ENCODE measurements at regions not wholly inside any gene's neighbourhood (a gene's known extent, or its start where the extent isn't known, plus 50 kb on each side); places are given as distances from the start of the nearest gene placed in this dataset.

DNA sequence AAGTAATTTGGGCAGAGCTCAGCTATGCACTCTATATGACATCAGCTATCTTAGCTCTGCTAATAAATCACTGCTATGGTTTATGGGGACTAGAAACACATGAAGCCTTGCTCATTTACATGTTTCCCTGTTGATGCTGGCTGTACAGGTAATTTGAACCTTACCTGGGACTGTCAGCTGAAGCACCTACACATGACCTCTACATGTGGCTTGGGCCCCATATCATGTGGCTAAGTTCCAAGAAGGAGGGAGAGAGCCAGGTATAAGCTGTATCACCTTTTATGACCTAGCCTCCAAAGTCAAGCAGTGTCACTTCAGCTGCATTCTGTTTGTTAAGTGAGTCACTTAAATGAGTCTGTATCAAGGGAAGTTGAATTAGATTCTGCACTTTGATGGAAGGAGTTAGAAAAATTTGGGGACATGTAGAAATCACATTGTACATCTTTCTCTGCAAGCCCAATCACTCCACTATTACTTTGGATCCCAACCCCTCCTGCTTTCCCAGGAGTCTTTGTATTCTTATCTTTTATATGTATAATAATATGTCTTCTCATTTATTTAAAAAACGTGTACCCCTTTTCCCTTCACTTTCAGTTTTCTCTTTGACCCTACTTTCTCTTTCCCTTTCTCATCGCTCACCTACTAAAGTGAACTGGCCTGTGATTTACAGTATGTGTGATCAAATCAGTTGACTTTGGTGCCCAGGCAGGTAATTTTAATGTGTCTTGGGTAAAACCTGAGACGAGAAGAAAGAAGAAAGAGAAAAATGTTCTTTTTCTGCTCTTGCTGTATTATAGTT is 53.4 kb upstream of the PRKACB start:
- DNase-seq = no peak
- H3K4me1 ChIP-seq = no peaks in the 10 kb centered on the region
- TF ChIP-seq, protein P1, sequence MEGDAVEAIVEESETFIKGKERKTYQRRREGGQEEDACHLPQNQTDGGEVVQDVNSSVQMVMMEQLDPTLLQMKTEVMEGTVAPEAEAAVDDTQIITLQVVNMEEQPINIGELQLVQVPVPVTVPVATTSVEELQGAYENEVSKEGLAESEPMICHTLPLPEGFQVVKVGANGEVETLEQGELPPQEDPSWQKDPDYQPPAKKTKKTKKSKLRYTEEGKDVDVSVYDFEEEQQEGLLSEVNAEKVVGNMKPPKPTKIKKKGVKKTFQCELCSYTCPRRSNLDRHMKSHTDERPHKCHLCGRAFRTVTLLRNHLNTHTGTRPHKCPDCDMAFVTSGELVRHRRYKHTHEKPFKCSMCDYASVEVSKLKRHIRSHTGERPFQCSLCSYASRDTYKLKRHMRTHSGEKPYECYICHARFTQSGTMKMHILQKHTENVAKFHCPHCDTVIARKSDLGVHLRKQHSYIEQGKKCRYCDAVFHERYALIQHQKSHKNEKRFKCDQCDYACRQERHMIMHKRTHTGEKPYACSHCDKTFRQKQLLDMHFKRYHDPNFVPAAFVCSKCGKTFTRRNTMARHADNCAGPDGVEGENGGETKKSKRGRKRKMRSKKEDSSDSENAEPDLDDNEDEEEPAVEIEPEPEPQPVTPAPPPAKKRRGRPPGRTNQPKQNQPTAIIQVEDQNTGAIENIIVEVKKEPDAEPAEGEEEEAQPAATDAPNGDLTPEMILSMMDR (IDR thresholded peaks at IDR 0.05) = no peak
- TF ChIP-seq POLR2A (IDR thresholded peaks at IDR 0.05) = no peak
- no peaks in the 10 kb centered on the region for H3K36me3 ChIP-seq
- H3K9me3 ChIP-seq = no peaks in the 10 kb centered on the region
- H3K27ac ChIP-seq = no peak overlapping the region
- no peaks in the 10 kb centered on the region for H3K27me3 ChIP-seq
- intact Hi-C loops (cut with DNase I; ENCODE audit: low total_unique reads) = no loop called here
- no peak overlapping the region for H3K4me3 ChIP-seq

DNA sequence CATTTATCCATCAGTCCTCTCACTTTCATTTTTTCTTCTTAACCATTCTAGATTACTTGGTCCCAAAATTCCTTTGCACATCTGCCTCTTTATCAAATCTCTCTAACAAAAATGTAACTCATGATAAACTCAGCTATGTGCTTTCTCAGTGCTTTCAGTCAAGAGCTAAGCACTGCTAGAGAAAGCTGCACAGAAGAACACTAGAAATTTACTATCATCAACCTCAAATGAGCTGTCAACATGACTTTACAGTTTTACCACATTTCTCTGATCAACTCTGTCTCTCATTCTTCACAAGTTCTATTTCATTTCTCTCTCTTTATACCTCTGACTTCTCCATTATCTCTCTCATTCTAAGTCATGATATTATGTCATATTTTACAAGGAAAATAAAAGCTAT is 54.2 kb upstream of the PRKACB start:
- no peak overlapping the region for H3K27ac ChIP-seq
- H3K9me3 ChIP-seq = no peaks in the 10 kb centered on the region
- H3K4me1 ChIP-seq = no peaks in the 10 kb centered on the region
- no peak overlapping the region for H3K4me3 ChIP-seq
- TF ChIP-seq POLR2A (IDR thresholded peaks at IDR 0.05) = no peak
- TF ChIP-seq, protein P1 (IDR thresholded peaks at IDR 0.05) = no peak
- no peaks in the 10 kb centered on the region for H3K36me3 ChIP-seq
- intact Hi-C loops (cut with DNase I; ENCODE audit: low total_unique reads) = no loop called here
- no peak for DNase-seq
- H3K27me3 ChIP-seq = no peaks in the 10 kb centered on the region

DNA sequence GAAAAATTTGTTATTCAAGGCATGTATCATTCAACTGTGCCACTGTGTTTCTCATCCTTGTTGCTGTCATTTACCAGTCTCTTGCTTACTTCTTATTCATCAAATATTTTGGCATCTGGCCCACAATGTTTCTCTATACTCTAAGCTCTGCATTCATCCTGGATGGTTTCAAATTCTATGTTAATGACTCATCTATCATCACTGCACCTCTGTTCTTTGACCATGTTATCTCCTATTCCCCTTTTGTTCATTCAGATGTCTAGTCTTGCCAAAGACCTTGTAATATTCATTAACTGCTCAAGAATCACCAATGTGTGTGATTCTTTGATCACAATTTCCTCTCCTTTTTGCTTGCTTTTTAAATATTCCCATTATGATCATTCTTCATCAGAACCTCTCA is 54.6 kb upstream of the PRKACB start:
- no peaks in the 10 kb centered on the region for H3K4me1 ChIP-seq
- no peaks in the 10 kb centered on the region for H3K36me3 ChIP-seq
- DNase-seq = no peak
- H3K9me3 ChIP-seq = no peaks in the 10 kb centered on the region
- H3K4me3 ChIP-seq = no peak overlapping the region
- H3K27me3 ChIP-seq = no peaks in the 10 kb centered on the region
- intact Hi-C loops (cut with DNase I; ENCODE audit: low total_unique reads) = no loop called here
- H3K27ac ChIP-seq = no peak overlapping the region
- no peak for TF ChIP-seq POLR2A (IDR thresholded peaks at IDR 0.05)
- TF ChIP-seq, protein P1 (IDR thresholded peaks at IDR 0.05) = no peak

DNA sequence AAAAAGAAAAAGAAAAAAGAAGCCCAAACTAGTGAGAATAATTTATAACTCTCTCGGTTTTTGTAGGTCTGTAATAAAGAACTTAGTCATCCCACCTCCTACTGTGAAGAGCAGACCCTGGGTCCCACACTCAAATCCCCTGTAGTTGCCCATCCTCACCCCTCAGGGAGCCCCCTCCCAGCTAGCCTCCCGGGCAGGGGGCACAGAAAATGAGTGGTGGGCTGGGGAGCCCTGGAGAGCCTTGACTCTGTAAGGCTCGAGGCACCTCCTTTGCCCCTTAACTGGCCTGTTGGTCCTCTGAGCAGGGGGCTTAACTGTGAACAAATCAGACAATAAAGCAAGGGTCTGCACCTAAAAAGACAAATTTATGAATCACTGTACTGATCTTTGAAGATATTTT is 57.5 kb upstream of the PRKACB start:
- intact Hi-C loops (cut with DNase I; ENCODE audit: low total_unique reads) = no loop called here
- no peaks in the 10 kb centered on the region for H3K4me1 ChIP-seq
- no peak overlapping the region for H3K4me3 ChIP-seq
- DNase-seq = no peak
- no peaks in the 10 kb centered on the region for H3K27me3 ChIP-seq
- H3K9me3 ChIP-seq = no peaks in the 10 kb centered on the region
- no peak for TF ChIP-seq POLR2A (IDR thresholded peaks at IDR 0.05)
- TF ChIP-seq, protein P1 (IDR thresholded peaks at IDR 0.05) = no peak
- H3K36me3 ChIP-seq = no peaks in the 10 kb centered on the region
- H3K27ac ChIP-seq = no peak overlapping the region

DNA sequence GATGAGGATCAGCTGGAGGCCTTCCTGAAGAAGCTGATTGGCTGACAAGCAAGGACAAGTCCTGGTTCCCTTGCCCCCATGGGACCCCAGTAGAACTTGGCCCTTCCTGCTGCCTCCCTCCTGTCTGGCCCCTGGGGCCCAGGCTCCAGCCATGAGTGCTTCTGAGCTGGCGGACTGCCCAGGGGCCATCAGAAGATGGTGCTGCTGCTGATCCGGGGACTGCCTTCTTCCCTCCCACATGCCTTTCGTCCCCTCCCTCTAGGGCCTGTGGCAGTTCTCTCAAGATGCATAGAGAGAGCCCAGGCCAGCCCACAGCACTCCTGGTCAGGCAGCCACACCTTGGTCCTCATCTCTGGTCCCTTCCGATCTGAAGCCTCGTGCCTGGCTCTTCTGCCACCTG is 57.9 kb upstream of the PRKACB start:
- Histone ChIP-seq H3K4me3 (no peak overlapping the region), H3K9me3 (no peaks in the 10 kb centered on the region), H3K4me1 (no peaks in the 10 kb centered on the region), H3K27me3 (no peaks in the 10 kb centered on the region), H3K27ac (no peak overlapping the region), H3K36me3 (no peaks in the 10 kb centered on the region)
- TF ChIP-seq POLR2A (IDR thresholded peaks at IDR 0.05) = no peak
- intact Hi-C loops (cut with DNase I; ENCODE audit: low total_unique reads) = no loop called here
- DNase-seq = no peak
